ENCODE measurements at regions not wholly inside any gene's neighbourhood (a gene's known extent, or its start where the extent isn't known, plus 50 kb on each side); places are given as distances from the start of the nearest gene placed in this dataset.

- Histone ChIP-seq H3K27ac (ENCODE audit: low read depth, low read length) (no peak overlapping the region), H4K20me1 (ENCODE audit: control insufficient read depth, insufficient read depth, low read depth, low read length) (no peaks in the 10 kb centered on the region), H3K9me2 (replicated peaks; ENCODE audit: control insufficient read depth, low read length) (no peaks in the 10 kb centered on the region), H3K27me3 (ENCODE audit: control insufficient read depth, low read length) (peaks cover 10% of the 10 kb centered on the region), H3K9me3 (ENCODE audit: control insufficient read depth, insufficient read depth, low read length) (no peaks in the 10 kb centered on the region), H3K36me3 (ENCODE audit: control insufficient read depth, low read length) (no peaks in the 10 kb centered on the region), H3K4me1 (ENCODE audit: control insufficient read depth, low read length) (no peaks in the 10 kb centered on the region), H3K79me2 (ENCODE audit: control insufficient read depth, low read length) (no peaks in the 10 kb centered on the region), H3K4me3 (ENCODE audit: low read length) (no peak overlapping the region), H3F3A (ENCODE audit: control insufficient read depth, insufficient read depth) (no peaks in the 10 kb centered on the region), H3K4me2 (ENCODE audit: low read length) (no peak overlapping the region)
- no peak for TF ChIP-seq EZH2phosphoT487 (IDR thresholded peaks at IDR 0.05; ENCODE audit: borderline replicate concordance, low read length)
- no peak for TF ChIP-seq CTCF (IDR thresholded peaks at IDR 0.05; ENCODE audit: low read depth, low read length, poor library complexity, severe bottlenecking)
These were observed 597.9 kb downstream of the RNF144B start for GRCh38 chr6:18985061-18985460.

GRCh38 chr6:18985996-18986395 is 598.8 kb downstream of the RNF144B start:
- Histone ChIP-seq H3K79me2 (ENCODE audit: control insufficient read depth, low read length) (no peaks in the 10 kb centered on the region), H3K9me2 (replicated peaks; ENCODE audit: control insufficient read depth, low read length) (no peaks in the 10 kb centered on the region), H3K4me3 (ENCODE audit: low read length) (no peak overlapping the region), H3K4me1 (ENCODE audit: control insufficient read depth, low read length) (no peaks in the 10 kb centered on the region), H3K36me3 (ENCODE audit: control insufficient read depth, low read length) (no peaks in the 10 kb centered on the region), H3K4me2 (ENCODE audit: low read length) (no peak overlapping the region), H4K20me1 (ENCODE audit: control insufficient read depth, insufficient read depth, low read depth, low read length) (no peaks in the 10 kb centered on the region), H3K27ac (ENCODE audit: low read depth, low read length) (no peak overlapping the region), H3F3A (ENCODE audit: control insufficient read depth, insufficient read depth) (no peaks in the 10 kb centered on the region), H3K27me3 (ENCODE audit: control insufficient read depth, low read length) (peaks cover 10% of the 10 kb centered on the region), H3K9me3 (ENCODE audit: control insufficient read depth, insufficient read depth, low read length) (no peaks in the 10 kb centered on the region)
- TF ChIP-seq CTCF (IDR thresholded peaks at IDR 0.05; ENCODE audit: low read depth, low read length, poor library complexity, severe bottlenecking) = no peak
- TF ChIP-seq EZH2phosphoT487 (IDR thresholded peaks at IDR 0.05; ENCODE audit: borderline replicate concordance, low read length) = no peak

GRCh38 chr6:18988636-18989035 is 601.5 kb downstream of the RNF144B start:
- H3K27me3 ChIP-seq (ENCODE audit: control insufficient read depth, low read length) = peaks cover 10% of the 10 kb centered on the region
- H3K36me3 ChIP-seq (ENCODE audit: control insufficient read depth, low read length) = no peaks in the 10 kb centered on the region
- H3K4me3 ChIP-seq (ENCODE audit: low read length) = no peak overlapping the region
- no peak overlapping the region for H3K27ac ChIP-seq (ENCODE audit: low read depth, low read length)
- H3K4me2 ChIP-seq (ENCODE audit: low read length) = no peak overlapping the region
- H3F3A ChIP-seq (ENCODE audit: control insufficient read depth, insufficient read depth) = no peaks in the 10 kb centered on the region
- no peaks in the 10 kb centered on the region for H3K79me2 ChIP-seq (ENCODE audit: control insufficient read depth, low read length)
- H3K9me2 ChIP-seq (replicated peaks; ENCODE audit: control insufficient read depth, low read length) = no peaks in the 10 kb centered on the region
- H4K20me1 ChIP-seq (ENCODE audit: control insufficient read depth, insufficient read depth, low read depth, low read length) = no peaks in the 10 kb centered on the region
- H3K9me3 ChIP-seq (ENCODE audit: control insufficient read depth, insufficient read depth, low read length) = no peaks in the 10 kb centered on the region
- TF ChIP-seq EZH2phosphoT487 (IDR thresholded peaks at IDR 0.05; ENCODE audit: borderline replicate concordance, low read length) = no peak
- no peak for TF ChIP-seq CTCF (IDR thresholded peaks at IDR 0.05; ENCODE audit: low read depth, low read length, poor library complexity, severe bottlenecking)
- H3K4me1 ChIP-seq (ENCODE audit: control insufficient read depth, low read length) = no peaks in the 10 kb centered on the region
